EH (cell line): ENCODE measurements at regions not wholly inside any gene's neighbourhood (a gene's known extent, or its start where the extent isn't known, plus 50 kb on each side); places are given as distances from the start of the nearest gene placed in this dataset.
A peak's percentile ranks its signal among the peaks of the same experiment; 100 is the strongest.
"Not testable (repeated sequence)": the region's sequence is repeated elsewhere in the genome, so short reads cannot be mapped to it uniquely, and the experiment has no call there.

Experiments used
- DNase-seq: peaks from one replicate; pipeline ENCODE4 v3.0.0-alpha.2; 2015; ENCODE audit warnings: low read depth

DNA sequence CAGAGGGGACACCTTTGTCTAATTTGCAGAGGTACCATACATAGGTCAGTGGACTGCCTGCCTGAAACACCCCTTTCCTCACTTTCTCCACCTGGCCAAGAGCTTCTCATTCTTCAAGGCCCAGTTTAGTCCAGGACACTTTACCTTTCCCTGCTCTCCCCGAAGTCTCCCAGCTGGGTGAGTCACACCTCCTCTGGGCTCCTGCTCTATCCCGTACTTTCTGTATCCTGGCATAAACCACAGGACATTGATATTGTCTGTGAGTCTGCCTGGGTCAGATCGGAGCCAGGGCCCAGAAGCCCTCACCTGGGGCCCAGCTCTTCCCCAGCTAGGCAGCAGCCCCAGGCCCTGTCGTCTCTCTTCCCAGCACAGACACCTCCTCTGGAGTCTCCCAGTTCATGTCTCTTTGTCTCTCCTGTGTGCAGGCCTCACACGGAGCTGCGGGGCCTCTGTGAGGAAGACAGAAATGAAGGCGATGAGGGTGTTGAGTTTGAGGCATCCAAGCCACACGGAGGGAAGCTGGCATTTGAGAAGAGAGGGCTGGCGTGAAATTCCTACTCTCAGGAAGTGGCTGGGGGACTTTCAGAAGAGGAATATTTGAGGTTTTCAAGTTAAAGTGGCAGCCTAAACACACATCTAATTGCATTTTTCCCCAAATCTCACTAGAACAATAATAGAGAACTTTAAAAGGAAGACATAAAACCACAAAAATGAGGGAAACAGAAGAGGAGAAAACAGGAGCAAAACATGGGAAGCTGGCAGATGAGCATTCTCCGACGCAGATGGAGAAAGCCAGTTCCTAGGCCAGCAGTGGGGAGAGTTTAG is 79.6 kb upstream of the LAPTM4A start:
- DNase-seq, result peak; percentile 86

DNA sequence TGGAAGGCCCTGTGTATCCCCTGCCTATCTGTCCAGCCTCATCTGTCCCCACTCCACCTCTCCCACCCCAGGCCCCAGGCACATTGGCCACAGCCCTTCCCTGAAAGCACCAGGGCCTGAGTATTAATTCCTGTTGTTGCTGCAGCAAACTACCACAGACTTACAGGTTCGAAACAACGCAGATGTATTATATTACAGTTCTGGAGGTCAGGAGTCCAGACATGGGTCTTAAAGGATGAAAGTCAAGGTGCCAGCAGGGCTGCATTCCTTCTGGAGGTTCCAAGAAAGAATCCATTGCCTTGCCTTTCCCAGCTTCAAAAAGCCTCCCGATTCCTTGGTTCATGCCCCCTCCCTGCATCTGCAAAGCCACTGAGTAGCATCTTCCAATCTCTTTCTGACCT is 78.7 kb upstream of the LAPTM4A start:
- no peak for DNase-seq

DNA sequence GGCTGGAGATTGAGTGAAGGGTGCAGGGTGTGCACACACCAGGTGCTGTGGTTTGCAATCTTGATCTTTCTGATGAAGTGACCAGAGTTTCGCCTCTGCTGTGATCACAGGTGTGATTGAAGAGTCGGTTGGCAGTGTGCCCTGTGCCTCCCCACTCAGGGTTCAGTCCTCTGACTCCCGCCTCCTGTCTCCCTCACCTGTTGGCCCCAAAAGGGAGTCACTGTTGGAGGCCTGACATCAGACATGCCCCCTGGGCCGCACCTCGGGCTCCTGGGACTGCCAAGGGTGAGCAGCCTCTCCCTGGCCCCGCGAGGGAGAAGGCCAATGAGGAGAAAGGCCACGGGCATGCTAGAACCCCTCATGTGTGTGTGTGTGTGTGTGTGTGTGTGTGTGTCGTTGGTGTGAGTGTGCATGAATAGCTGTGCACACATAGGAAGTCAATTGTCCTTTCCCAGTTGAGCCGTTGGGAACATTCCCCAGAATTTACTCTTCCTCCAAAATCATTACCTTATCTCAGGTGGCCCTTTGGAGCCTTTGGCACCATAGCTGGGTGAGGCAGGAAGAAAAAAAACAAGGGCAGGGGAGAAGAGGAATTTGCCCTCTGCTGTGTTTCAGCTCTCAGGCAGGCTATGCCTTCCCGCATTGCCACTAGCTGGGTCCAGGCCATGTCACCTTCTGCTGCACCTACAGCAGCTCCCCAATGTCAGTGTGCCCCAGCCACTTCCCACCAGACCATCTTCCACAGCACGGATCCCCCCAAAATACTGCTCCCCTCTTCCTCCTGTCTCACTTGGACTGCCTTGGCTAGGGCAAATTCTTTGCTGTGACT is 78.1 kb upstream of the LAPTM4A start:
- no peak for DNase-seq

DNA sequence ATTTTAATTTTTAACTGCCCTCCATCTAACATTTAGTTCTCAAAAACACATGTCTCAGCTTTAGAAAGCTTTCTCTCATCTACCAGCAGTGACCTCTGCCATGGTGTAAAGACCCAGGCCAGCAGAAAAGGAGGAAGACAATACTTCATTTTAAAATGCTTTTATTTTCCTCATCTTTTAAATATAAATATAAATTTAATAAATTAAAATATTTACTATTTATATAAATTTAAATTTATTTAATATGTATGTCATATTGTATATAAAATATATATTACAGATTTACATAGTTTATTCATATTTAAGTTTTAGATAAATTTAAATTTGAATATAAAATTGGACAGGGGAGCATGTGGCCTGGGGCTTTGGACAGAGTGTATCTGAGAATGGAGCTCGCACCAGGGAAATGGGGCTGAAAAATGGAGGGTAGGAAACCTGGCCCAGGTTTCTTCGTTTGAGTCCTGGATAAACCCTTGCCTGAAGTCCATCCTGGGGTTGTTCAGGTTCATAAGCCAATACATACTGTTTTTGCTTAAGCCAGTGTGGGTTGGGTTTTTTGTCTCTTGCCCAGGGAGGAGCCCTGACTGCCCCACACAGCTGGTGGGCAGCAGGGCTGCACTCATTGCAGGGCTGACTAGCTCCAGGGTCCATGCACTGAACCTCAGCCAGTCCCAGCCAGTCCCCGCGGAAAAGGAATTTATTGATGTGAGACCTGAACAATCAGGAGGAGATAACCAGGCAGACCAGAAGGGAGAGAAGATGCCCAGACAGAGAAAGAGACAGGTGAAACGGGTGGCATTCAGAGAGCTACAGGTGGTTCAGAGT is 77.3 kb upstream of the LAPTM4A start:
- DNase-seq, result no peak

DNA sequence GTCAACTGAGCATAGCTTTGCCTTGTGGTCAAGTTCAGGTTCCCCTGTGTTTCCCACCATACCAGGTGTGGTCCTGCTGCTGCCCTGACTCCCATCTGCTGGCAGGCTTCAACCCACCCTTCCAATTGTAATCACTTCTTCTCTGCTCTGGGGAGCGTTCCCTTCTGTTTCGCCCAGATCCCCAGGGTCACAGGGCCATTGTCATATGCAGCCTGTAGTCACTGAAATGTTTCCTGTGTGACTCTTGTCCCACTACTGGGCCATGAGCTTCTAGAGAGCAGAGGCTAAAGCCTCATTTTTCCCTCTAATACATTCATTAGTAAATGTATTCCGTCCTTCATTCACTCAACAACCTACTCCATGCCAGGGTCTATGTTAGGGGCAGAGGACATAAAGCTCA is 75.0 kb upstream of the LAPTM4A start:
- no peak for DNase-seq

DNA sequence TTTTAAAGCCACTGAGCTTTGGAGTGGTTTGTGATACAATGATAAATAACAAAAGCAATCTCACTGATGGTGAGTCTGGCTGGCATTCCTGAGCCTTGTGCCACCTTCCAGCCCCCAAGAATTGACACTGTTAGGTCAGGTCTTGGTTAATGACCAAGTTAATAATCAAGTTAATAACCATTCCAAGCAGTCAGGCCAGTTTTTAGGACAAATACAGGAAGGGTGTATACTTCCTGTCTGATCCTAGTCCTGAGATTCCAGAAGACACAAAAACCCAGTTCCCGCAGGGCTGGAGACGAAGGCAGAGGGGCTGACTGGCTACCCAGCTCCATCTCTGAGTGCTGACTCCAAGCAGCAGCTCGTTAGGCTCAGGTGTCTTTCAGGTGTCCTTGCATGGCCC is 74.6 kb upstream of the LAPTM4A start:
- no peak for DNase-seq

DNA sequence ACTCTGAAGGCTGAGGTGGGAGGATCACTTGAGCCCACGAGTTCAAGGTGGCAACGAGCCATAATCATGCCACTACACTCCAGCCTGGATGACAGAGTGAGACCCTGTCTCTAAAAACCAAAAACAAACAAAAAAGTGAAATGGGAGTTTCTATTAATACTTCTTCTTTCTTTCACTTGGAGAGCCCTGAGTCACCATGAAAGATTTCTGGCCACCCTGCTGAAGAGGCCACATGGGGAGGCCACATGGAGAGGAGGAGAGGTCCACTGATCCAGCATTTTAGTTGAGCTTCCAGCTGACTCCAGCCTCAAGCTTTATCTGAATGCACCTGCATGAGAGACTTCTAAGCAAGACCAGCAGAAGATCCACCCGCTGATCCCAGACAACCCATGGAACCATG is 74.2 kb upstream of the LAPTM4A start:
- peak; percentile 49 for DNase-seq

DNA sequence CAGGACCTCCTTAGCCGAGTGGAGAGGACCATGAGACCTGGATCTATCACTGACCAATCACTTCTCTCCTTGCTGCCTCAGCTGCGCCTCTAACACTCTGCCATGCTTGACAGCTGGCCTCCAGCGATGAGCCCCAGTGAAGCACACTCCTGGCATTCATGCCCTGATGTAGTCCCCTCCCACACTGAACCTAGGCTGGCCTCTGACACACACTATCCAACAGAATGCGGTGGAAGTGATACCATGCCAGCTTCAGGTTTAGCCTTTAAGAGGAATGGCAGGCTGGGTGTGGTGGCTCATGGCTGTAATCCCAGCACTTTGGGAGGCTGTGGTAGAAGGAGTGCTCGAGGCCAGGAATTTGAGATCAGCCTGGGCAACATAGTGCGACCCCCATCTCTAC is 73.7 kb upstream of the LAPTM4A start:
- no peak for DNase-seq

DNA sequence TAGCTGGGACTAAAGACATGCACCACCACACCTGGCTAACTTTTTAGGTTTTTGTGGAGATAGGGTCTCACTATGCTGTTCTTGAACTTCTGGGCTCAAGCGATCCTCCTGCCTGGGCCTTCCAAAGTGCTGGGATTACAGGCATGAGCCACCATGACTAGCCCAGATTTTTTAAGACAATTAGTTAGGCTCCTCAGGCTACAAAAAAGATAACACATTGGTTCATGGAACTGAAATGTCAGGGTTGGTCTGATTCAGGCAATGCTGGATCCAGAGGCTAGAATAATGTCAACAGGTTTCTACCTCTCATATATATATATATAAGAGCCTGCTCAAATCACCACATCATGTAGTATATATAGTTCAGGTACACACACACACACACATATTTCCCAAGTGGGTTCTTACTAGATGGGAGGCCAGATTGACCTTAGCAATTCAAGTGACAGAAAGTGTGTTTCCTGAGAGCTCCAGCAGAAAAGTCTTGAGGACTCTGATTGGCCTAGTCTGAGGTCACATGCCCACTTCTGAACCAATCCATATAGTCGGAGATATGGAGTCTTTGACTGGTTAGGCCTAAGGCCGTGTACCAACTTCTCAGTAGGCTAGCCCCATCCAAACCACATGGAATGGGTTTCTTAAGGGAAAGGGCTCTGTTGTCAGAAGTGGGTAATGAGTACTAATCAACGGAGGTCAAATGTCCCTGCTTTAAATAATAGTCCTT is 72.6 kb upstream of the LAPTM4A start:
- no peak for DNase-seq

DNA sequence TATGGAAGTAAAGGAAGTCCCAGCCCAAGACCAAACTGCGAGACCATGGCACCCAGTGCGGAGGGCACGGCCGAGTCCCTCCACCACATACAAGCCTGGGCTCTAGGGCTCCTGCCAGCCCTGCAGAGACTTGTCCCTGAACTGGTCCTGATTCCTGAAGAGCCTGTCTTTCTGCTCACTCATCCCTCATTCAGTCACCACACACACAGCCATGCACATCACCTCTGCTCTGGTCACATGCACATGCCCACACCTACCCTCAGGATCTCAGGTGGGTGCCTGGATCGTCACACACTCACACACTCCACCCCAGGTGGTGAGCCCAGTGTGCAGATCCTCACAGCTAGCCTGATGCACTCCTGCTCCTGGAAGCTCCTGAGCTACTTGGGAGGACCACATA is 71.4 kb upstream of the LAPTM4A start:
- DNase-seq, result no peak

DNA sequence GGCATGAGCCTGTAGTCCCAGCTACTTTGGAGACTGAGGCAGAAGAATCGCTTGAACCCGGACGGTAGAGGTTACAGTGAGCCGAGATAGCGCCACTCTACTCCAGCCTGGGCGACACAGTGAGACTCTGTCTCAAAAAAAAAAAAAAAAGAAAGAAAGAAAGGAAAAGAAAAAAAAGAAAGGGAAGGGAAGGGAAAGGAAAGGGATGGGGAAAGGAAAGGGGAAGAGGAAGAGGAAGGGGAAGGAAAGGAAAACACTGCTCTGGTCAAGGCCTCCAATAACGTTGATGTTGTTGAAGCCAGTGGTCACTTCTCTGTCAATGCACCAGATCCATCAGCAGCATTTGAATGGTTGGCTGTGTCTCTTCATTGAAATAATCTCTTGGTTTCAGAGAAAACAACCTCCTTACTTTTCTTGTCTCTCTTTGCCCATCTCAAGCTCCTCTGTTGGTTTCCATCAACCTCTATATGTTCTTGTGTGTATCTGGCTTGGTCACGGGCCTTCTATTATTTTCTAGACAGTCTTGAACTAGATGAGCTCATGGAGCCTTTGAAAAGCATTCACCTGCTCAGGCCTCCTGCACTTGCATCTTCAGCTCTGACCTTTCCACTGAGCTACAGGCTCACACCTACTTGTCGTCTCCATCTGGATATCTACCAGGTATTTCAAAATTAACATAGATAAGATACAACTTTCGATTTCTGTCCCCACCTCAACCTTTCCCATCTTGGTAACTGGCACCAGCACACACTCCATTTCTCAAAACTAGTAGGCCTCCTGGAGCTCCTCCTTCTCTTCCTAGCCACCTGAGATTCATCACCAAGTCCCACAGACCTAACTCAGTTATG is 69.4 kb upstream of the LAPTM4A start:
- DNase-seq, result no peak

DNA sequence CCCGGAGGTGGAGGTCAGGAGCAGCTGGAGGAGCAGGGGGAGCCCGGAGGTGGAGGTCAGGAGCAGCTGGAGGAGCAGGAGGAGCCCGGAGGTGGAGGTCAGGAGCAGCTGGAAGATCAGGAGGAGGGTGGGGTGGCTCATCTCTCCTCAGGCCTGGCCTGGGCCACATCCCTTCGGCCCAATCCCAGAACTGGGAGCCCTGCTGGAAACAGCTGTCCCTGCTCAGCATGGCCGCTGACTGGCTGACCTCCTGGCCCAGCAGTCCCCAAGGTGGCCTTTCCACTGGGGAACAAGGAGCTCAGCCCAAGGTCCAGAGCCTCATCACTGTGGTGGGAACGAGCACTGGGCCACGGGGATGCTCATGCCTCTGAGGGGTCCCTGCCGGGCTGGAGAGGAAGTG is 66.6 kb upstream of the LAPTM4A start:
- no peak for DNase-seq

DNA sequence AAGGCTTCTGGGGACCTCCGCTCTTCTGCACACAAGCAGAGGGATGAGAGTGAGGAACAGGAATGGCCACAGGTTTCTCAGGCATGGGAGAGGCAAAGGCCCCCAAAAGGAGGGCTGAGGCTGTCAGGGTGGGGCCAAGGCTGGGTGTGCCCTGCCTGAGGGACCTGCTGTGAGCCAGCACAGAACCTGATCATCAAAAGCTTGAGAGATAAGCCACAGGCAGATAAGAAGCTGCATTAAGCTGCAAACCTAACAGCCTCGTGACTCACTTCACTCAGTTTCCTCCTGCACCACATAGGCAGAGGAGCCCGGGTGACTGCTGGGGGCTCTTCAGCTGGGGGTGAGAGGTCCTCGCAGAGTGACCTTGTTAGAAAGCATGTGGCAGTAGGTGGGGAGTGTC is 64.5 kb upstream of the LAPTM4A start:
- DNase-seq, result no peak

DNA sequence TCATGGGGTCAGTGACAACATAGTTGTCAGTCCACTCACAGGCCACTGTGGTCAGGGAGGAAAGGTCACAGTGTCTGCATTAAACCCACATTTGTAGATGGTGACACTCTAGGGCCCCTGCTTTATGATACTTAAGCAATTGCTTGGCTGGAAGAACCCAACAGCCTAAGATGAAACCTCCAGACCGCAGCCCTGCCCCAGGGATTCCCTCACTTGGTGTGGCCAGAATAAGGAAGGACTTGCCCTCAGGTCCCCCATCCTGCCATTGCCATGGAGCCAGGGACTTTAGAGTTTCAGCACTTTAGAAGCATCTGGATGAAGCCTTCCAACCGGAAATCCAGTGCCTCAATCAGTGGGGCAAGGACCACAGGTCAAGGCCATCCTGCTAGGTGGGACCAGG is 63.9 kb upstream of the LAPTM4A start:
- DNase-seq, result no peak

DNA sequence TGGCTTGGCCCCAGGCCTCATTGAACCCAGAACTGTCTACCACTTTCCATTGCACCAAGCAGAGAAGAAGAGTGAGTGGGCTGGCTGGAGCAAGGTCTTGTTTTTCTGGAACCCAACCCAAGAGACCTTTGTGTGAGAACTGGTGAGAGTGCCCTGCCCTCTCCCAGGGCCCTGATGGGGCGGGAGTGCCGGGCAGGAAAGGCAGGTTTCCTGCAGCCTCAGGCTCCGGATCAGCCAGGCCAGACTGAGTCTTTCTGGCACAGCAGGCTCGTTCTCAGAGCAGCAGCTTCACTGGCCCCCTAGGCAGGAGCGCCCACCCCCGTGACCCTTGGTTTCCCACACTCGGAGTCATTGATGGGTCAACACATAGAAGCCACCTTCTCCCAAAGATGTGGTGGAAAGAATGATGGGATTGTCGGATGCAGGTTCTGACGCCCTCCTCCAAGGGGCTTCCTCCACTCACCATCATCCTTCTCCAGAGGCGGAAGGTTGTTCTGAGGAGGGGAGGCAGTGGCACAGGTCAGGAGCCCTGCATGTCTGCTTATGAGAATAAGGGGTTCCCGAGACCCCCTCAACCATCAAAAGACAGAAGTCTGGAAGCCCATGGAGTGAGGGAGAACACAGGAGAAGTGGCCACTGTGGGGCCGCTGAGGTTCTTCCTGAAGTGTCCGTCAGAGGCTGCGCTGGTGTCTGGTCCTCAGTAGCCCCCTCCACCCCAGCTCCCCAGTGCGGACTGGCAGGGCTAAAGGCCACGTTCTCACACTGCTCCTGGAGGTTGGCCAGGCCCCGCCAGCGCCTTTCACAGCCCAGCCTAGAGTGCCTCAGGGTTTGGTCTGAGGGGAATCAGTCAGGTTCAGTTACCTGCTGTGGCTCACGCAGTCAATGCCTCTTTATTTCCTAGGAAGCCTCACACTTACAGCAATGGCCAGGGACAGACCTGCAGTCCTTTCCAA is 62.8 kb upstream of the LAPTM4A start:
- no peak for DNase-seq

DNA sequence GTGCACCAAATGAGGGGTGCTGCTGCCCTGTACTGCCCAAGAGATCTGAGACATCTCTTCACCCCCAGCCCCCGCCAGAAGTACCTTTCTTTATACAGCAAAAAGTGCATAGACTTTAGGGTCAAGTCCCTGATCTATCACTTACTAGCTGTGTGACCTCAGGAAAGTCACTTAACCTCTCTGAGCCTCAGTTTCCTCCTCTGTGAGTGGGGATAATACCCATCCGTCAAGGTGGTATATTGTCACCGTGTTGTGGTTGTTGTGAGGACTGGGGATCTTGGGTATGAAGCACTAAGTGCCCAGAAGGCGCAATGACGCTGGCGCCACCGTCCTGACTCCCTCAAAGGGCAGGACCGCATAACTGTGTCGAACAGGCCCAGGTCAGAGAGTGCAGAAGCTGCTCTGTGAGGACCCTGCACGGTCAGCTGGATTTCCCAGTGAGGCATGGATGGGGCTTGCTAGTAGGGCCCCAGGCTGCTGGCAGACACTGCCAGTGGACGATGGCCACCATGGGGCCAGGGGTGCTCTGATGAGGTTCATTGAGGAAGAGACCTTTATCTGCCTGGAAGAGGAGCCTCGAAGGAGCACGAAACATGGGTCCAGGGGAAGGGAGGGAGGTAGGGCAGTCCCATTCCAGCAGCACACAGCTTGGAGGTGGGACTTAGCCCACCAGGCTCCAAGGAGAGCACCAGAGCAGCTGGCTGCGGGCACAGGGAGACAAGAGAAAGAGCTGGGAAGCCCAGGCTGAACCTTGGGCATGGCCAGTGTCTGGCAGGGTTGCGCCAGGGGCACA is 61.8 kb upstream of the LAPTM4A start:
- DNase-seq, result no peak

DNA sequence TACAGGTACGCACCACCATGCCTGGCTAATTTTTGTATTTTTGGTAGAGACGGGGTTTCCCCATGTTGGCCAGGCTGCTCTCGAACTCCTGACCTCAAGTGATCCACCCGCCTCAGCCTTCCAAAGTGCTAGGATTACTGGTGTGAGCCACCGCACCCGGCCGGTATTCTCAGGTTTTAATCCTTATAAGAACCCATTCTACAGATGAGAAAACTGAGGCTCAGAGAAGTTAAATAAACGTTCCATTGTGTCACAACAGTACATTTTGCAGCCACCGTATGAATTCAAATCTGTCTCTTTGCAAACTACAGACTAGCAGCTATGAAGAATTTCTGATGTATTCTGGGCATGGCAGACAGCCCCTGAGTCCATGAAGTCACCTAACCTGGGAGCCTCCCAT is 60.9 kb upstream of the LAPTM4A start:
- DNase-seq, result not testable (repeated sequence)

DNA sequence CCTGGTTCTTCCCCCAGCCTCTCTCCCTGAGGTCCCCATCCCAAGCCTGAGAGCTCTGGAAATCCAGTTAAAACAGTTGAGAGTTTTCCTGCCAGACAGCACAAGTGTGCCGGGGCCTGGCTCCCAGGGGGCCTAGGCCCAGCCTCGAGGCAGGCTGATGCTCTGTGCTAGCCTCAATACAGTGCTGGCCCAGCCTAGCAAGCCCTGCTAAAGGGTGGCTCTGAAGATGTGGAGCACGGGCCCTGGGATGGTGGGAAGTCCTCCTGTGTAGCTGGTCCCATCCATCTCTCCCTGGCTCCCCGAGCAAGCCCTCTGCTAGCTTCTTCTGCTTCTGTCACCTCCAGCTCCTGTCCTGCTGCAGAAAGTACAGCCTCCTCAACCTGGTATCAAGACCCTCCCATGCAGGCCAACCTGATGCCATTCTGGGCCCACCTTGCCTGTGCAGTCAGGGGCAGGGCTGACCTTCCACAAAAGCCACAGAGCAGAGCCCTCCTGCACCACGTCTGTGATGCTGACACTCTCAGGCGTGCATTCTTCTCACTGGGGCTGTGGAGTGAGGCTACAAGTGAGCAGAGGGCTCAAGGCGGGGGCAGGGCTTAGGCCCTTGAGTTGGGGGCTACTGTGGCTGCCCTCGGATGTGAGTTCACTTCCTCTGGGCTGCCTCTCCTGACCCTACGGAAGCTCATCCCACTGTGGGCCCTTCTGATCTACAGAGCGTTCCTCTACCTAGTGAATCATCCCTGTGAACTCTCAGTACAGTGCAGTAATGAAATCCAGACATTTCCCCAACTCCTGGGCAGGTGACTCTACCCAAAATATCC is 60.1 kb upstream of the LAPTM4A start:
- no peak for DNase-seq
